Pulmonary artery endothelial cell (primary cell): ENCODE measurements at regions not wholly inside any gene's neighbourhood (a gene's known extent, or its start where the extent isn't known, plus 50 kb on each side); places are given as distances from the start of the nearest gene placed in this dataset.
"Not testable (repeated sequence)": the region's sequence is repeated elsewhere in the genome, so short reads cannot be mapped to it uniquely, and the experiment has no call there.

Experiments
- DNase-seq: peaks from one replicate; pipeline ENCODE4 v3.0.0-alpha.2; 2011; ENCODE audit warnings: low read depth, low spot score

DNA sequence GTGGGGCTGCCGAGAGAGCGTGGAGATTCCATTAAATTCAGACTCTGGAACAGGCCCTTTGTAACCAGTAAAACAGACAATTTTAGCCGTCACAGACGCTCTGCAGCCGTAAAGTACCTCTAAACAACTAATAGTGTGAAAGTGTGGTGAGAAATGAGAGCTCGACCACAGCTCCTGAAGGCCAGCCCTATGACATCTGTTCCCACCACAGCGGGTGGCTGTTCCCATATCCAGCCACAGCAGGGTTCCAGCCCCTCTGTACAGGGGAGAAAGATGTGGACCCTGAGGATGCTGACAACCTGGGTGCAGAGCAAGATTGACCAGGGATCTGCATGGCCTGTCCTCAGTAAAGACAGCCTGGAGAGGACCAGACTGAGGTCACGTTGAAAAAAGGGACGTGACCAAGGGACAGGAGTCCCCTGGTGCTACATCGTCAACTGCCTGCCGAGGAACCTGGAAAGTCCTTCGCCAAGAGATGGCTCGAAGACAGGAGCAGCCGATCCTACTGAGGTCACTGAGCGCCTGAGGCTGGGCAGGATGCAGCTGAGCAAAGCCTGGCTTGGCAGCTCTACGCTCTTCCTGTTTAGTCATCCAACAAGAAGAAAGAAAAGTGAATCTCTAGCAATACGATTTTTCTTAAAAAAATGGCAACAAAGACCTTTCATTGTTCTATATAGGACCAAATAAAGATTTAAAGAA lies 831.7 kb downstream of the RNF144A start:
- DNase-seq, result no peak

DNA sequence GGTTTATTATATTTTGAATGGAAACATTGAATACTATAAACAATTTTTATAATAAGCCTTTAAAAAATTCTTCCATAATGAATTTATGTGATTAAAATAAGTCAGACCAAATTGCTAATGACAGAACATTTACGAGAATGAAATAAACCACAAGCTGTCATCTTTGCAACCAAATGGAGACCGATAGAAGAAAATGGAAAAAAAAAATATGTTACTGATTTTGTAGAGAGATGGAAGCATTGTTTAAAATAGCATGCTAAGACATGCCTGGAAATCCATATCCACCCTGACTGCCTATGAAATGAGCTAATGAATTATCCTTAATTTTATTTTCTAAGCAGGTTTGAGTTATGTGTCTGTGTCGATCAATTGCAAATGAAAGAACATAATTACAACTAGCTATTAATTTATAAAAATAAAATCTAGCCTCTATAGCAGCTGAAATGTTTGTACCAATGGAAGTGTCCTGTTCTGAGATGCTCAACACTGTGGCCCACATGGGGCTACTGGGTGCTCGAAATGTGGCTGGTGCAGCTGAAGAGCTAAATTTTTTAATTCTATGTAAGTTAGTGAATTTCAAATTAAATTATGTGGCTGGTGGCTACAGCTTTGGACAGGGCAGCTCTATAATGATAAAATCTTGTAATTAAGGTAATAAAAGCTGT lies 832.8 kb downstream of the RNF144A start:
- DNase-seq, result no peak

DNA sequence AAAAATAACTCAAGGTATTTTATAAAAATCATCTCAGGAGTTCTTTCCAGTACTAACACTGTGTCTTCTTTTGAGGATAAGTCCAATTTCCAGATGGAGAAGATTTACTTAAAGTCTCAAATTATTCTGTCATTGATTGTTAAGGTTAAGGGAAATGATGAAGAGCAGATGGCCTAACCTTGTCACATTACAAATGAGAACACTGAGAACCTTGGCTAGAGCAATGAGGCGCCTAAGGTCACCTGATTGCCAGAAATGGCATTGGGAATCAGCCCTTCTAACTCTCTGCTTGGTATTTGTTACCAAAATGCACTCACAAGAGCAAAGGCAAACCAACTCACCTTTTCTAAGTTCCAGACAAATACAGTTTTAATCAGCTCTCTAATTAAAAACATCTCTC lies 835.1 kb downstream of the RNF144A start:
- DNase-seq, result no peak

DNA sequence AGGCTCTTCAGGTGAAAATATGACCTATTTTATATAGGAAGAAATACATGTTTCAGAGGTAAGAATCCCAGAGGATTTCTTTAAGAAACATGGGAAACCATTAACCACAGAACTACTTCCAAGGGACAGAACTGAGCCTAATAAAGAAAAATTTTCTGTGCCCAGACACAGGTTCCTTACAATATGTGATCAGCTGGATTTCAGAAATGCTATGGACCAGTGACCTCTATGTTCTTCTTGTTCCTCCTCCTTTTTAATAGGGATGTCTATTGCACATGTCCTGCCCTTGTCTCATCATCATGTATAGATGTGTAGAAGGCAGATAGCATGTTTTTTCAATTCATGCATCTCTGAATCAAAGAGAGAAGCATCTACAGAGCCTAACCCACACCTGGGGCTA lies 836.6 kb downstream of the RNF144A start:
- DNase-seq, result no peak

DNA sequence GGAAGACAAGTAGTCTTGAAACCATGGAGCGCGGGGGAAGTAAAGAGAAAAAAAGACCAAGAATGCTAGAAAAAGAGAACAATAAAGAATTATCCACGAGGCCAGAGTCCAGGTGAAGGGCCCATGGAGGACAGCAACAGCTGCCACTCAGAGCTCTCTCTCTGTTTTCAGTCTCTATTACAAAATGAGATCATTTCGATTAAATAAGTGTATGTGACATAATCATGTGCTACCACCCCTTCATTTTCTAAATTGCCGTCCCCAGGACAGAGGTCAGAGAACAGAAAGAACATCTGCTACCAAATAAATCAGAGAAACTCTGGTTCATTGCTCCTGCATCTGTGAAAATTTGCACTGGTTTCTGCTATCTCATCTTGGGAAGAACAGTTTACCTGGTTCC lies 838.7 kb downstream of the RNF144A start:
- DNase-seq, result no peak

DNA sequence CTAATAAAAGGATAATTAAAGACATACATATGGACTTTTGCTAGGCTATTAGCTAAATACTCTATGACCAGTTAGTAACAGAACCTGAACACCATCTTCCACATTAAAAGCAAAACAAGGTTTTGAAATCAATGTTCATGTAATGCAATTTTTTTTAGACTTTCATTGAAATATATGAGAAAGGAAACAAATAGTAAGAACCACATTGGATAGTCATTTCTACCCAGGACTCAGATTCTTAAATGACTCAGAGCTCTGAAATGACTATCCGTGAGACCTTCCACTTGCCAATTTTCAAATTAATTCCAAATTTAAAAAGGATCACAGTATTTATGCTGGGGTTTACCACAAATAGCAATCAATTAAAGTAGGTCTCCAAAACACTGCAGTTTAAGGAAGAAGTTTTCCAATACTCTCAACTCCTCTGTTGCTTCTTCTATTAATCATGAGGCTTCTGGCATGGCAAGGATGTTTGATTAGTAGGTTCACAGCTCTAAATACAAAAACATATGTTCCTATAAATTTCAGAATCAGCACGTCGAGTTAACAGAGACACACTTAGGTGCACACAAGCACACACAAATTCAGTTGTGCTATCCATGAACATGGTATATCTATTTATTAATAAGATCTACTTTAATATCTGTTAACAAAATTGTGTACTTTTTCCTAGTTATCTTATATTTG lies 841.0 kb downstream of the RNF144A start:
- no peak for DNase-seq

DNA sequence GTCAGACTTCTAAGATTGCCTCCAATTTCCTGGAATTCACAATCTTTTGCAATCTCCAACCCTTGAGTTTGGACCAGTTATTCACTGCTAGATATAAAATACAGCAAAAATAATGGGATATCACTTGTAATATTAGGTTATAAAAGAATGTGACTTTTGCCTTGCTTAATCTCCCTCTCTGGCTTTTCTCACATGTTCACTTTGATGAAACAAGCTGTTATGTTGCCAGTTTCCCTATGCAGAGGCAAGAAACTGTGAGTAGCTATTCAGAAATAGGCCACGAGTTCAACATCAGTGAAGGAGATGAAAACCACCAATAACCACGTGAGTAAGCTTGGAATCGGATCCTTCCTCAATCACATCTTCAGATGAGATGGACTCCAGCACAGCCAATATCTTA lies 842.7 kb downstream of the RNF144A start:
- DNase-seq, result no peak

DNA sequence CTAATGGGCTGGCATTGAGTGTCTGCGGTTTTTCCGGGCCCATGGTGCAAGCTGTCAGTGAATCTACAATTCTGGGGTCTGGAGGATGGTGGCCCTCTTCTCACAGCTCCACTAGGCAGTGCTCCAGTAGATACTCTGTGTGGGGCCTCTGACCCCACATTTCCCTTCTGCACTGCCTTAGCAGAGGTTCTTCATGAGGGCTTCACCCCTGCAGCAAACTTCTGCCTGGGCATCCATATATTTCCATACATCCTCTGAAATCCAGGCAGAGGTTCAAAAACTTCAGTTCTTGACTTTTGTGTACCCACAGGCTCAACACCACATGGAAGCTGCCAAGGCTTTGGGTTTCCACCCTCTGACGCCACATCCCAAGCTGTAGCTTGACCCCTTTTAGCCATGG lies 846.2 kb downstream of the RNF144A start:
- DNase-seq, result not testable (repeated sequence)

DNA sequence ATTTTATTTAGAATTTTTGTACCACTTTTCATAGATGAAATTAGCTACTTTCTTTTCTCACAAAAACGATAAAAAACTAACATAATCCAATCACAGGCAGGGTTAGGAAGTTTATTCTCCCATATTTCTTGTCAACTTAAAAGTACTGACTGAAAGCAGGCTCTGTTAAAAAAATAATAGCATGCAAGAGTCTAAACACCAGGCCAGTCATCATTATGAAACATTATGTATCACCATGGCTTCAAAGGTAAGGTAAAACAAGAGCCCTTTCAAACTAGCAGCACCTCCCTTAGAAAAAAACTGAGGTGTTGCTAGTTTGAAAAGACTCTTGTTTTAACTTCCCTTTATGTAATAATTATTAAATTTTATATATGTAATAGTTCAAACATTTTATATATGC lies 848.0 kb downstream of the RNF144A start:
- DNase-seq, result no peak

DNA sequence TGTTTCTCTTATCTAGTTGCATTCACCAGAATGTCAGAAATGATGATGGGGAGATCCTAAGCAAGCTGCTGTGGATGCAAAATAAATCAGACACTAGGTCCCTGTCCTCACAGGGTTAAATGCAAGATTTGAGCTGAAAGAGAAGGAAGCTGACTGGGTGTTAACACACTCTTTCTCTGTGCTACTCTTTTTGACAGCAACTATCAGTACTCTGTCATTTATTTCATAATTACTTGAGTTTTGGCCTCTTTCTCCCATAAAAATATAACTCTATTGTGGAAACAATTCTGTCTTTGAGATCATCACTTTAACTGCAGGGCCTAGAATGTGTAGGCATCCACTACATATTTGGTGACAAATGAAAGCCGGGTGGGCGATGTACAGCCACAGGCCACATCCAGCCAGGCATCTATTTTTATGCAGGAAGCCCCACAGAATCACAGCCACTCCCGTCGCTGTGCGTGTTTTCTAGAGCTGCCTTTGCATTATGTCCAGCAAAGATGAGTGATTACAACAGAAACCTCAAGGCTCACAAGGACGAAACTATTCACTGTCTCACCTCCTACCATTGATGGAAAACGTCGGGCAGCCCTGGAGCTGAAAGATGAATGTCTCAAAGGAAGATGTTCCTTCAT lies 849.0 kb downstream of the RNF144A start:
- DNase-seq, result no peak

DNA sequence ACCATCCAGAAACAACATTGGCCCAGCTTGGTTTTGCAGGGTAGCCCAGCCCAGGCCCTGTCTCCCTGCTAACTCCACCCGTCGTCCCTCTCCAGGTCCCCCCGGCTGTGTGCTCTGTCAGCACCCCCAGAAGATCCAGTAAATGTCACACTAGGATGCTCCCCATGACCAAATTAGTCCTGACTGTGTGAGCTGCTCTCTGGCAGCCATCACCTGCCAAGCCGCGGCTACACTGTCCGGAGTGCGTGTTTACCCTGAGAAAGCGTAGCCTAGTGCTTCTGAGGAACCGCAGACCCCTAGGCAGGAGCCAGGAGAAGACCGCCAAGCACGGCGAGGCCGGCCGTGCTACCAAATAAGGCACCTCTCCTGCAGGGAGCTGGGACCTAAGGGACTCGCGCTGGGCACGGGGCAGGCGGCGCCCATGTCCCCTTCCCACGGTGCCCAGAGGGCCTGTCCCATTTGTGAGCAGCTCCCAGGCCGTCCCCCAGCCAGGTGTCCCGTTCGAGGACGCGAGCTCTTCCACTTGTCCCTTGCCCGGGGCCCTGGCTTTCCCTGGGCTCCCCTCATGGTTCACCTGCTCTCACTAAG lies 849.9 kb downstream of the RNF144A start:
- DNase-seq, result no peak

DNA sequence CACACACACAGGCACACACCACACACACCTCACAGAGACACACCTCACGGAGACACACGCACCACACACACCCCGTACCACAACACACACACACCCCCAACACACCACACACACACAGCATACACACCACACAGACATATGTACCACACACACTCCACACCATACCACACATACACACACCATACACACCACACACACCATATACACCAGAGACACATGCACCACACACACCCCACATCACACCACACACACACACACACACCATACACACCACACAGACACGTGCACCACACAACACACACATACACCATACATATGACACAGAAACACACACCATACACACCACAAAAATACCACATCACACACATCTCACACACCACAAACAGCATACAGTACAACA lies 850.7 kb downstream of the RNF144A start:
- DNase-seq, result no peak

DNA sequence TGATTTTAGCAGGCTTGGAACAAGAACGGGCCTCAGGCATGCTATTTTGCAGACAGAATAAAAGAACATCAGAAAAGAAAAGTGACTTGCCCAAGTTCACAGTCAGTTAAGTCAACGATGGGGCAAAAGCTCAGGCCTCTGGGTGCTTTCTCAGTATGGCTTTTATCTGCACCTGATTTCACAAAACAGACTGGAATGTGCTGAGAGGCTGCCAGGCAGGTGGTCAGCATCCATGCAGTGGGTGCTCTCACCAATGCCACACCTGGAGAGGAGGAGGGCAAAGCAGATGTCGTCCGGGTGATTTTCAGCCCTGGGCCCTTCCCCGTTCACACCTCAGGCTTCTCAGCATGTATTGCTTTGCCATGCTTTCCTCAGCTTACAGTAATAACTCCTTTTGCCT lies 854.6 kb downstream of the RNF144A start:
- no peak for DNase-seq

DNA sequence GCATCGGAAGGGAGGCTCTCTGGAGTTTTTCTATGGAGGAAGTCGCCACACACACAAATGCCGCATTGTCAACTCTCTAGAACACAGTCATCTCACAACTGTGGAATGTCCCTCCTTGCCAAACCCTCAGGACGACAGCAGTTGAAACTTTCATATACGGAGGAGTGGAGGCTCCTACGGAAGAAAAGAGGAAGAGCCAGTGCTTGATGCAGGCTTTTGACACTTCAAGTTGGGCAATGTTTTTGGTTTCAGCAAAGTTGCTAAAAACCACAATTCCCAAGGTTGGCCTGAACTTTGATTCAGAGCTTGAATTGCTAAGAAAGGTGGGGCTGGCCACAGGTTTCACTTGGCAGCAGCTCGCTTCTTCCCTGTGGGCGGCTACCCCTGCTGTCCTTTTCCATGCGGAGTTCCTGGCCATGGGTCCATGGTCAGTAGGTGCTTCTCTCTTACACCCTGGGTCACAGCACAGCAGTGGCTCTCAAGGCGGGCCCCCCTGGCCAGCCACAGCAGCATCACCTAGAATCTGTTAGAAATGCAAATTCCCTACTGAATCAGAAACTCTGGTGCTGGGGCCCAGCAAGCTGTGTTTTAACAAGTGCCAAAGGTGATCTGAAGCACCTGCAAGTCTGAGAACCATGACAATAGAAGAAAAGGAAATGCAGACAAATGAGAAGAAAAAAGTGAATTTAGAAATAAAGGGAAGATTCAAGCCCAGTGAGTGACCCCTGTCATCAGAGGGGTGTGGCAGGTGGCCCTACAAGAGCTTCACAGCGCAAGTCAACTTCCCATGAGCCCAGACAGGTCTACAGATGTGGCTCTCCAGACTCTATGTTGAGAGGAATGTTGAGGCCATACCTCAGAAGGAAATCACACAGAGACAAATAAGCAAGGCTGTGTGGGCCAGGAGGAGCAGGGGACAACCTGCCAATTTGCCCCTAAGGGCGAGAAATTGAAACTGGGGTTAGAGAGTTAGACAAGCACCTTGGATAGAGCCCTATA lies 856.4 kb downstream of the RNF144A start:
- no peak for DNase-seq

DNA sequence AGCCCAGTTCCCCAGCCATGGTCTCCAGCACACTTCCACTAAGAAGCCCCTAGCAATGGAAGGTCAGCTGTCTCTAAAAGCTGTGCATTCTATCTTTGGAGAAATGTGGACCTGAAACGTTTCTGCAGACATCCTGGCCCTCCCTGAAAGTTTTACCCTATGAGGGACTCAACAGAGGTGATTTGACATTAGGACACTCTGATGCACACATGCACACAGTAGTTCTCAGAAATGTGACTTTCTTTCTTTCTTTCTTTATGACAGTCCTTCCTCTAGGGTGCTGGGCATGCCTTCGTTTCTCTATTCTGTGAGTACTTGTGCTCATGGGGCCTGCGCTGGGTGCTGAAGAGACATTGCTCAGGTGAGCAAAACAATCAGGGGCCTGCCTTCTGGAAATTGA lies 857.3 kb downstream of the RNF144A start:
- no peak for DNase-seq

DNA sequence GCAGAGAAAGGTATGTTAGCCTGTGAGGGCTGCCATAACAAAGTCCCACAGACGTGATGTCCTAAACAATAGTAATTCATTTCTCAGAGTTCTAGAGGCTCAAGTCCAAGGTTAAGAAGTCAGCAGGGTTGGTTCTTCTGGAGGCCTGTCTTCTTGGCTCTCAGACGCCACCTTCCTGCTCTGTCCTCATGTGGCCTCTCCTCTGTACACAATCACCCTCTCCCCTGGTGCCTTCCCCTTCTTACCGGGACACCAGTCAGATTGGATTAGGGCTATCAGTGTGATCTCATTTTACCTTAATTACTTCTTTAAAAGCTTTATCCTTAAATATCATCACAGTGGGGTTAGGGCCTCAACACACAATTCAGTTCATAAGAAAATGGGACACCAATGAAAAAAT lies 860.5 kb downstream of the RNF144A start:
- DNase-seq, result no peak

DNA sequence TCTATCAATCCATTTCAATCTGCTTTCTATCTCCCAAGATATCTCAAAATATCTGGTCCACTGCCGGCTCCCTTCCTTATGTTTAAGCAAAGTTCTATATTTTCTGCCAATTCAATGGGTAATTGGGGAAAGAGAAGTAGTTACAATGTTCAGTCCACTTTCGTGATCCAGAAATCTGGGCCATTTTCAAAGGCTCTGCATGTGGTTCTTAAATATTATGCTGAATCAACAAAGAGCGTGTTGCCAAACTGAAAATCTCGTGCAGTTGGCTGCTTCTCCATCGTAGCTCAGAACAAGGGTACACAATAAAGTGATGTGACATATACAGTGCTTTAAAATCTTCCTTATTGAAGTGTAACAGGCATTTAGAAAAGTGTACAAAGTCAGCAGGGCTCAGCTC lies 863.1 kb downstream of the RNF144A start:
- no peak for DNase-seq

DNA sequence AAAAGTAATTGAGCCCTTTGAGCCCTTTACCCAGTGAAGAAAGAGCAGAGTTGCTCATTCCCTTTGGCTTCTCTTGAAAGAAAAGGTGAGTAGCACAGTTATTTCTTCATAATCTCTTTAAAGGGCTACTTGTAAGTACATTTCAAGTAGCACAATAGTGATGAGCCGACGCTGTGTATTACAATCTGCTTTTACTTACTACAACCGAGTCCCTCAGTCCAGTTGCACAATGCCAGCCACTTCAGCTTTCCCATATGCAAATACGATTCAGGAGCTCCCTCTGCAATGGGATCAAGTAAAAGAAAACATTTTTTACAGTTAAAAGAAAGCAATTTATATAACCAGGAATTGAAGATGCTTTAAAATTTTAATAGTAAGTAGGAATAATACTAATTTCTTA lies 868.5 kb downstream of the RNF144A start:
- no peak for DNase-seq

DNA sequence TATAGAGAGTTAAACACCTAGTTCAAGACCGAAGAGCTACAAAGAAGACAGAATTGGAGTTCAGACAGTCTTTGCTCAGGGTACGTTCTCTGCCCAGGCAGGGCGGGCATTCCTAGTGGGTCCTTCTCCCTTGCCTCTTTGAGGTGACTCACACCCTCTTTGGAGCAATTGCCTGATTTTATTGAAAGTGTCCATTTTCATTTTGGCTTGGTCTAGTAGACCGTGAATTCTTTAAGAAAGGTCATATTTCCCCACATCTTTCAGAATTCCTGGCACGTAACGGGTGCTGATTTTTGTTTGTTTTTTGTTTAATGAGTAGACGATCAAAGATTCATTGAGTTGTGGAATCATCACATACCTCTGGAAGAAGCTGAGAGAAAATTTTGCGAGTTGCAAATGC lies 871.5 kb downstream of the RNF144A start:
- no peak for DNase-seq

DNA sequence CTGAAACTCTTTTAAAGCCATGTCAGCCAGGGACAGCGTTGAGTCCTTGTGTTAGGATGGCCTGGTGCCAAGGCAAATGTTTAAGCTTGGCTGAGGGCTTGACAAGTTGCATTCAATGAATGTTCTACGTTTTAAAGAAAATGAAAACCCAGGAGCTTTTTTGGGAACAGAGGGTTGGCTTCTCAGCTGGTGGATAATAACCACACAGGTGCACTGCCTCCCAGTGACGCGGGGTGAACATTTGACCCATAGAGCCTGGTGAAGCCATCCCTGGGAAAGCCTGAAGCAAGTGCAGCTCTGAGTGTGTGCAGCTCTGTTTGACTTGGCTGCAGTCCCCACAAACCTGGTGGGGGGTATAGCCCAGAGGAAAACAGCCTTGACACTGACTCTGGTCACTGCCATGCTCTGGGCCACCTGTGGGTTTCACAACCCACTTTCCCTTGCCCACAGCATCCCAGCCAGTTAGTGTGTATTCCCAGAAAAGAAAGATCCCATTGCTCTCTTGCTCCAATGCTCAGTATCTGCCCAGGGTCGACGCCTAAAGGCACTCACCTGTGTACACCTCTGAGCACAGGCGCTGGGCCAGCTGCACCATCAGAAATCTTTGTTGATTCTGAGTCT lies 874.9 kb downstream of the RNF144A start:
- no peak for DNase-seq
